Inflammatory macrophage treated with lipopolysaccharide for 4 hours (primary cell): ENCODE measurements at regions not wholly inside any gene's neighbourhood (a gene's known extent, or its start where the extent isn't known, plus 50 kb on each side); places are given as distances from the start of the nearest gene placed in this dataset.
A peak's percentile ranks its signal among the peaks of the same experiment; 100 is the strongest.

Experiments
- DNase-seq: peaks from one replicate; pipeline ENCODE4 v3.0.0-alpha.2; 2020

DNA sequence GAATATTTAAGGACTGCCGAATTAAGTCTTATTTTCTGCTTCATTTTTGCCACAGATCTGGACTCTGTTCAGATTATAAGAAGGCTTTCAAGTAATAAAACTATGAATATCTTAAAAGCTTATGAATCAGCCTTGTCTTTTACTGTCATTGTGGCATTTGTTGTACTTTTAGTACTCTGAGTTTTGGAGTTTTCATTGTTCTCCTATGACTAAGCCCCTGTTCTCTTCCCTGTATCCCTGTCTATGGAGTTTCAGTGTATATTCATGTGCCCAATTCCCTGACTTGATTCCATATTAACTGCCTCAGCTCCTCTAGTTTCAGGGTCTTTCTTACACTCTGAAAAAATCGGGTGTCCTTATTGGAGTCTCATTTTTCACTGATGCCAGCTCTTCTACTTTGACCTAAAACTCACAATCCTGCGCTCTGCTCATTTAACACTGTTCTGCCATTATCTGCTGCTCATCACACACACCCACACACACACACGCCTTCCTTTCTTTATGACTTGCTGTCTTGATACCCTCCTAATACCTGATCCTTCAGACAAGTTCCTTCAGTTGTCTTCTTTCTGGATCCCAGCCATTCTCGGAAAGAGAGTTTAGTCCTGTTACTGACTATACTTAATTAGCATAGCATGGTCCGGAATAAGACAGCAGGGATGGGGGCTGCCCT, 511.8 kb downstream of the CPS1 start:
- DNase-seq, result no peak

DNA sequence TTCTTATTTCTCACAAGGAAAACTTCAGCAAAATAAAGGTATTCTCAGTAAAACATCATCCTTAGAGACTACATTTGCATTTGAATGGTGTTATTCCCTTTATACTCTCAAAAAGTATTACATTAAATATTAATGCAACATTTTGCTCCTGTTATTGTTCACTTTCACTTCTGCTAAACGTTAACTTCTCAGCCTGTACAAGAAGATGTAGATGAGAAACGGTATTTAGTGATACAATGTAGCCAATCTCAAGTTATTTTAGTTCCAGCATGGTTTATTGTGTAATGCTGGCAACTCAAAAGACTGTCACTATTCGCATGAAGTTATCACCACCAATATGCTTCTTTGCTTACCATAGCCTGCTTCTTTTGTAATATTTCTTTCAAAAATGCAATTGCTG, 514.1 kb downstream of the CPS1 start:
- DNase-seq, result no peak

DNA sequence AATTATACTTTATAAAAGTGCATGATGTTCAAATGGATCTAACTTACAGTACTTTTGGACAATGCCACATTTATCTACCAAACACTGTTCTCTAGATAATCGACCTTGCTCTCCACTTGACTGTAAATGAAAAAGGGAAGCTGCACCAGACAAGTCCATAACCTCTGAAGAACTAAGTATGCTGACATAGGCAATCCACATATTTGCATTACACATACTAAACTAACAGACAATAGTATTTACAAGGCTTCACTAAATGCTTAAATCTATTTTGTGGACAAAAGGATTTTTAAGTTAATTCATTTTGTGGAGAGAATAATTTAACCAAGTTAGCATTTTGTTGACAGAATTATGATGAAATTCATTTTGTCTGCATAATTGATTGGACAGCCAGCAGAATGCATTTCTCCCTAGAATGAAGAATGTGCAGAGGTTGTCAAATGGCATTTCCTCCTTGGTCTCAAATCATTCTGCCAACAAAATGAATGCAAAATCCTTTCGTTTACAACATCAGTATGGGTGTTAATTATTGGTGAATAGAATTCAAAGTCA, 520.9 kb downstream of the CPS1 start:
- DNase-seq, result no peak

DNA sequence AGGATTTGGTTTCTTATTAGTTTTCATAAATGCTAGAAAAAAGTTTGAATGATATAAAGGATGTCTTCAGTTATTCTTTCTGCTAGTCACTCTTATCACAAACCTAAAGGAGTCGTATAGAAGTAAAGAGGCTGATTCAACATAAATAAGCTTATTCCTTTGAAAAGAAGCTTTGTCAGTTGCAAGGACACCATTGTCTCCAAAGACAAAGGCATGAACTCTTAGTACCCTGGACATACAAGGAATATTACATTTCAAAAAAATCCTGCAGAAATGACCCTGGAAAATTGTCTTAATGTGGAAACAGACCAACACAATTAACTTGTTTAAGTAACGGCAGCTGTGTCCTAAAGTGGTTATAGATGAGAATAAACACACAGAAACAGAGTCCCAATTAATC, 528.0 kb downstream of the CPS1 start:
- DNase-seq, result no peak

DNA sequence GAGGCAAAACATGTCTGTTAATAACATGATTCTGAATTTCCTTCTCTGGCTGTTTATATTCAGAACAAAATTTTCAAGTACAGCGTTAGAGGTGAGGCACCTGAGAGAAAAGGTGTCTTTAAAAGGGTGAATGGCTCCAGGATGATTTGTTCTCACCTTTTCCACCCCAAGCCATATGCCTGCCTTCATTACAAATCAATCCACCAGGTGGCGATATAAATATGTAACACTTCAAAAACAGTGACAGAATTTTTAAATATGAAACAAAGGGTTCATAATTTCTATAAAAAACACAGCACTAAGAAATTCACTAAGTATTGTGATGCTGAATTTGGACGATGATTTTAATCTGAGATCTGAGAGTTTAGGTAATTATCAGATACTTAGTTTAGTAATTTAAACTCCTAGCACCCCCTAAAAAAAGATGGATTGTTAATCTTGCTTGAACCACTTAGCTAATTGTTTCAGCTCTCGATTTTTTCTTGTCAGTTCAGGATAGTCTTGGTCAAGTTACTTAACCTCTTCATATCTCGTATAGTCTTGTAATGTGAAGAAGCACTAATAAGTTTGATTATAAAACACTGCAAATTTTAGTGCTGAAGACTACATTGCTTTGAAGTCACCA, 528.8 kb downstream of the CPS1 start:
- peak; percentile 20 for DNase-seq

DNA sequence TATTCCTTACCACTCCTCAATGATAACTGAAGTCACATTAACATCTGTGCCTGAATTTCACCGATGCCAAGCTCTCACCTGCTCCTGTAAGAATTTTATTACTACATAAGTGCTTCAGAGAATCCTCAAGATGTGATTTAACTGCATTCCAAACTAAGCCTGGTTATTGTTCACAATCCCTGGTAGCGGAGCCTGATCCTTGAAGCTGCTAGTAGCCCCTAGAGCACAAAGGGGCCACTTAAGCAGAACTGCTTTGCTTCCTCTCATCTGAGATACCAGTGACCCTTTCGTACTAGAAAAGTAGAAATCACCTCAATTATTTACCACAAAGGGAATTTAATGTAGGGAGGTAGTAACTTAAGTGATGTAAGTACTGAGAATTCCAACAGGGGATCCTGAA, 529.6 kb downstream of the CPS1 start:
- DNase-seq, result no peak

DNA sequence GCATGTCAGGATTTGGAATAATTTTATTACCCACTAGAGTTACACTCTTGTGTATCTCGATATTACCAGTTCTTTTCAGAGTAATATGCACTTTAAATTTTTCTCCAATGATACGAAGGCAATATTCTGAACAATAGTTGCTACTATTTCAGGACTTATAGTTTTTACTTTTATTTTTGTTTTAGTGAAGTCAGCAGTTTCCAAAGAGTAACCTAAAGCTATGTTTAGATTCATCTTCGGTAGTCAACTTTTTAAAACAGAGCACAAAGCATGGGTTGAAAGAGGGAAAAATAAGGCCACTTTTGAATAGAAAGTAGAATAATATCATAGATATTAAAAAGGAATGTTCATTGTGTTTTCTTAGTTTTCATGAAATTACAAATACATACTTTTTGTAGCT, 532.7 kb downstream of the CPS1 start:
- DNase-seq, result no peak

DNA sequence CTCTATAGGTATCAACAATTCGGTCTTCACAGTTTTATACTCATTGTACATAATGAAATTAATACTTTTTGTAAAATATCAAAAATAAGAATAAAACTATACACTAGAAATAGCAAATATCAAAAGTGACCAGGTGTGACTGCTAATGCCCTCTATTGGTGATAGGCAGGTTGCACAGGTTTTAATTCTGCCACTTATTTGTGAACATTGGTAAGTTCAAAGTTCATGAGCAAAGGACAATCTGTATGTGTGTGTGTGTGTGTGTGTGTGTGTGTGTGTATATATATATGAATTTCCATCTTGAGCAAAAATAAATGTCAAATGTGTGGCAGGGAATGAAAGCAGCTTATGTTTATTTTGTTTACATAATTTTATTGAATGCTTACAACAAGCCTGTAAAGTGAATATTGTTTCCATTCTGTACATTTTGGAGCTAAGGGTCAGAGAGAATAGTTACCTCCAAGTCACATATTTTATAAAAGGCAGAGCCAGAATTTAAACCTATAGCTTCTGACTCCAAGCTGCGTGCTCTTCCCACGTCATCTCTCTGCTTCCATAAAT, 537.4 kb downstream of the CPS1 start:
- no peak for DNase-seq

DNA sequence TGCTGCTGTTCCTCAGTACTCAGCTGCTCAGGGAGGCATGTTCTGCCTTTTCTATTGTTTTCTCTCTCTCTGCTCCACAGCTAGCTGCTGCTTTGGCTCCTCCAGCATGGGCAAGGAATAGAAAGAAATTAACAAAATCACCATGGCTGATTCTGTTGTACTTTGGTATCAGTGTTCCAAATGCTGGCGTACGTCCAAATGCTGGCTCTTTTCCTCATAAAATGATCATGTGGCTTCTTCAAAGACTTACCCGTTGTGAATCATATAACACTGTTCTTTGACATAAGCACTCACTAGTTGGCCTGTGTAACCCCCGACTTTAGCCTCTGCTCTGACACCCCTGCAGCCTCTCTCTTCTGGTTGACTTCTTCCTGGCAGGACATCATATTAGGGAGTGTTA, 547.6 kb downstream of the CPS1 start:
- no peak for DNase-seq

DNA sequence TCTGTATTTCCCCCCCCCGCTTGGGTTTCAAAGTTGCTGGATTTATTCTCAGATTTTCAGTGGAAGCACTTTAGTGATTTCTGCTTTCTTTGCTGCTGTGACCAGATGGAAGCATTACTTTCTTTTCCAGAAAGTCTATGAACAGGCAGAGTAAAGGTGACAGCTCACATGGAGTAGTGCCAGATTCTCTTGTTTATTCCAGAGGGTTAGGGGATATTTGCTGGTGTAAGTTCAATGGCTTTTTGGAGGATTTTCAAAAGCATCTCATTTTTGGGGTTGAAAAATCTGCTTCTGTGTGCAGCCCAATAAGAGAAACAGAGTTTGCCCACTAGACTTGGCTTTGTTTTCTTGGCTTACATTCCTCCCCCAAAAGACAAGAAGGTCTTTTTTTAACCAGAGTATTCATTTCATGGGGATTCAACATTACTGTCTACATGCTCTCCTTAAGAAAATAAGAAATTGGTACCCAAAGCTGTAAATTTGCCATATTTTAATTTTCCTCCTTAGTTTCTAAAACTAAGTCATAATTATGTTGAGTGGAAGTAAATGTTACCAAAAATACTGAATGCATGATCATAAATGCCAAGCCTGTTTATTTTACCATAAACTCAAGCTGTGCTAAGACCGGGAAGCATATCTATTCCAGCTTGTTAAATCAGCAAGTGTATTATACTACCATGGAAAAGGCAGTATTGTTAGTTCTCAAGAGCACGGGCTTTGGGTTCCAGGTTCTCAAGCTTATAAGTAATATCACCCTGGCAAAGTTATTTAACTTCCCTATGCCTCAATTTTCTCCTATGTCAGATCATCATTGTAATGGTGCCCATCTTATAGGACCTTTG, 557.2 kb downstream of the CPS1 start:
- no peak for DNase-seq

DNA sequence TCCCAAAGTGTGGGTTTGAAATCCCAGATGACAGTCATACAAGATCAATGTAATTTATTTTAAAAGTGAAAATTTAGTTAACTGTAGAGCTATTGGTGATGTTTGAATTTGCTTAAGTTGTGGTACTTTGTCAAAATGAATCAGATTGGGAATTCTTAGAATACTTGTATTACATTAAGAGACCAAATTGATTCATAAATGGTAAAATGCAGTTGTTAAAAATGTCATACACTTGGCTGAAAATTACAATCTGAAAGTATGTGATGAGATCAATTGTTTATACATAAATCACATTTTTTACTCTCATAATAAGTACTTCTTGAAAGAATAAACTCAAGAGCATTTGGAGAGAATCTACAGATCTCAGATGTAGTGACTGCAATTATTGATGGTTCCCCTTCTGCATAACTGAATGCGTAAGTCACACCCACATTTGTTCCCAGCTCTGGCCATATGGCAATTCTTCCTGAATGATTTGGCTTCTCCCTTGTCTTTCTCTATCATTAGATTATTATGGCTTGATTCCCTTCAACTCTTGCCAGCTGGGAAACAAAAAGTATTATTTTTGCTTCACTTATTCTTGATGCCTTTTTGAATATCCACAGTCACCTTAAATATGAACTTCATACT, 558.5 kb downstream of the CPS1 start:
- no peak for DNase-seq

DNA sequence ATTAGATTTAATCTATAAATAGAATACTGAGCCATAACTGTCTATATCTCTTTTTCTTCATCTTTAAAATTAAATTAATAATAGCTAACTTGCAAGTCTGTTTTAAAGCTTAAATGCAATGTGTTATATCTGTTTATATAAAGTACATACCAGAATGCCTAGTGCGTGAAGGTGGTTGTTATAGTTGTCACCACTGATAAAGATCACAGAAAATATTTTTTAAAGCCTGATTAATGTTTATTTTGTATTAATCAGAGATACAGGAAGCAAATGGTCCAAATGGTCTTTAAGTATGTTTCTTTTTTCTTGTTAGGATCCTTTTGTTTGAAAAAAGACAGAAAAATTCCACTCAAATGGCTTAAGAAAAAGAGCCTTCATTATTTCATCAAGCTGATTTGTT, 560.6 kb downstream of the CPS1 start:
- DNase-seq, result no peak

DNA sequence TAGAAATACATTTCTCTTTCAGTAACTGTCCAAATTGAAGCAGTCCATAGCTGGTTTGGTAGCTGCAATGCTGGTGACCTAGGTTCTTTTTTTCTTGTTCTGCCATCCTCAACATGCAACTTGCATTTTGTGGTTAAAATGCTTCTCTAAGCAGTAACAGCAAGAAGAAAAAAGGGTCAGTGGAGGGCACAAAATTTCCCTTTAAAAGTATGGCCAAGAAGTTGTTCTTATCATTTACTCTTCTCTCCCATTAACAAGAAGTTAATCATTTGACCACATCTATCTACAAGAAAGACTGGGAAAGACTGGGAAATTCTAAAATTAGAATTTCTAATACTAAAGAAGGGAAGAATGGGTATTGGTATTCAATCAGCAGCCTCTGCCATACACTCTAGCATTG, 569.9 kb downstream of the CPS1 start:
- no peak for DNase-seq

DNA sequence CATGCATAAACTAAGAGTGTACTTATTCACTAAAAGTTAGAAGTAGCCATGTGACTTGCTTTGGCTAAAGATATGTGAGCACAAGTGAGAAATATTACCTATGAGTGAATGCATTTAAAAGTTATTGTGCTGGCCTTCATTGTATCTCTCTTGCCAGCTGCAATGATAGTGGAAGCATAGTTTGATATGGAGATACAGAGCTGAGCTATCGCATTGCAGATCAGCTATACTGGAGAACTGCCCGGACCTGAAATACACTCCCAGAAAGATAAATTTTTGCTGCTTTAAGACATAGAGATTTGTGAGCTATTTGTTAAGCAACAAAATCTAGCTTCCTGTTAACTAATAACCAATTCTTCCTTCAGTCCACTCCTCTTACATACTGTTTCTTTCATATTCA, 571.1 kb downstream of the CPS1 start:
- no peak for DNase-seq

DNA sequence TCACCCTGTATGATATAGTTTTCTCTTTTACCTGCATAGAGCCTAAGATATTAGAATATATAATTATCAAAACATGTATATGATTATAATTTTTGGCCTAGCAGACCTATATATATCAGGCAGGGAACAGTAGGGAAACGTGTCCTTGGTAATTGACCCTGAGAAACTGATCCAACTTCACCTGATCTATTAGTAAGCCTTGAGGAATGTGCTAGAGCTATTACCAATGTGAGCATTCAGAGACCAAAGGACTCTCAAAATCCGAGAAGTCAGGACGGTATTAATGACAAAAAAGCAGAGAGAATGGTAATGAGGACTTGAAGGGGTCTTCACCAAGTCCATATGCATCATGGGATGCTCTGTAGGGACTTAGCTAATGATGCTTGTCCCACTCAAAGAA, 571.9 kb downstream of the CPS1 start:
- no peak for DNase-seq

DNA sequence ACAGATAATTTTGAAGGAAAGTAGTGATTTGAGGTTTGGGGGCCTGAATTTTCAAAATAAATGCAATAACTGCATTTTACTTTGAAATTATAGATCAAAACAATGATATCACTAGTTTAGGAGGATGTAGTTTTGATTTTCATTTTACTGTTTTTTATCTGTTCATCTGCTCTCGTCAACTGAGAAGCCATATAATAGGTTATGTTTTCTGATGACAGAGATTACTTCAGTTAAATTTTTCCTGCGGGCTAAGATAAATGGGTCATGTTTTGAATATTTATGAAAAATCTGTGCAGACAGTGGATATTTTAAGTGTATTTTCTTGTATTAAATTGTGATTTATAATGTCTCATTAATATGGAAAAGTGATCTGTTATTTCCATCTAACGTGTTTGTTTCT, 573.4 kb downstream of the CPS1 start:
- DNase-seq, result no peak

DNA sequence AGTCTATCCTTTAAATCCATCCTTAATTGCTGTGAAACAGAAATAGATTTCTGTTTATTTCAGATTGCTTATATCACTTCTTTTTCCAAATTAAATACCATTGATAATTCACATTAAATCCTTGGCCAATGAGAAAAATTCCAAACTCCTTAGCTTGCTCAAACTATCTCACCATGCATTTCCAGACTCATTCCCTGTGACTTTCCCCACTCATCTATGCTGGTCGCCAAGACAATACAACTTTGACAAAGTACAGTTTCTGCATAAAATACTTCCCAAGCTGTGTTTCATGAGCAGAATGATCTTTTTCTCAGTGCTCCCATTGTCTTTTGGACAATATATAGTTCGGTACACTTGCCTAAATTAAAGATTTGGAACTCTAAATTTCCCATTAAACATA, 575.6 kb downstream of the CPS1 start:
- no peak for DNase-seq

DNA sequence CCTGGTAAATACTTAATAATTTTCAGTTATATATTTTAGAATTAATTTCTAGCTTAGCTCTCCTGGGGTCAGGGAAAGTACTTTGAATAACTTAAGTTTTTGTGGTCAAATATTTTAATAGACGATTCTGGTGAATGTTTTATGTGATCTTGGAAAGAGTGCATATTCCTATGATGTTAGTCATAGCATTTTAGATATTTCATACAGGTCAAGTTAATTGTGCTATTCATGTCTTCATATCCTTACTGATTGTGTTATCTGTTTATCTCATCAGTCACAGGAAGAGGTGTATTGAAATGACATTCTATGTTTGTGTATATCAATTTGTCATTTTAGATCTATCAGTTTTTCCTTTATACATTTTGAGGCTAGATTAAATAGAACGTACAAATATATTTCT, 576.2 kb downstream of the CPS1 start:
- DNase-seq, result no peak

DNA sequence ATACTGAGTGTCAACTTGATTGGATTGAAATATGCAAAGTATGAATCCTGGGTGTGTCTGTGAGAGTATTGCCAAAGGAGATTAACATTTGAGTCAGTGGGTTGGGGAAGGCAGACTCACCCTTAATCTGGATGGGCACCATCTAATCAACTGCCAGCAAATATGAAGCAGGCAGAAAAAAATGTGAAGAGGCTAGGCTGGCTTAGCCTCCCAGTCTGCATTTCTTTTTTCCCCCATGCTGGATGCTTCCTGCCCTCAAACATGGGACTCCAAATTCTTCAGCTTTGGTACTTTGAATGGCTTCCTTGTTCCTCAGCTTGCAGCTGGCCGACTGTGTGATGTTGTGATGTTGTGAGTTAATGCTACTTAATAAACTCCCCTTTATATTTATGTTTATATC, 577.4 kb downstream of the CPS1 start:
- no peak for DNase-seq

DNA sequence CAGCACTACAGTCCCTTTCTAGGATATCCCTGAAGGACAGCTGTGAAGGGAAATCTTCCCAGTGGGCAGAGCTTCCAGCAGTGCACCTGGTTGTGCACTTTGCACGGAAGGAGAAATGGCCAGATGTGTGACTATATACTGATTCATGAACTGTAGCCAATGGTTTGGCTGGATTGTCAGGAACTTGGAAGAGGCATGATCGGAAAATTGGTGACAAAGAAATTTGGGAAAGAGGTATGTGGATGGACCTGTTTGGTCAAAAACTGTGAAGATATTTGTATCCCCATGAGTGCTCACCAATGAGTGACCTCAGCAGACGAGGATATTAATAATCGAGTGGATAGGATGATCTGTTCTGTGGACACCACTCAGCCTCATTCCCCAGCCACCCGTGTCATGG, 582.2 kb downstream of the CPS1 start:
- DNase-seq, result no peak

DNA sequence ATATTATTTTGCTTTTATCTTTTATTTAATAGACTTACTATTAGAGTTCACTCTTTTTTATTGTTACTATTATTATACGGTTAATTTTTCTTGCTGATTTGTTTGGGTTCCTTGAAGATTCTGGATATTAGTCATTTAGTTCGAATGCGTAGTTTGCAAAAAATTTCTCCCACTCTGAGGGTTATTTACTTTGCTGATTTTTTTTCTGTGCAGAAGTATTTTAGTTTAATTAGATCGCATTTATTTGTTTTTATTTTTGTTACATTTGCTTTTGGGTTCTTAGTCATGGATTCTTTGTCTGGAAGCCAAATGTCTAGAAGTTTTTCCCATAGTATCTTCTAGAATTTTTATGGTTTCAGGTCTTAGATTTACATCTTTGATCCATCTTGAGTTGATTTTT, 585.2 kb downstream of the CPS1 start:
- no peak for DNase-seq

DNA sequence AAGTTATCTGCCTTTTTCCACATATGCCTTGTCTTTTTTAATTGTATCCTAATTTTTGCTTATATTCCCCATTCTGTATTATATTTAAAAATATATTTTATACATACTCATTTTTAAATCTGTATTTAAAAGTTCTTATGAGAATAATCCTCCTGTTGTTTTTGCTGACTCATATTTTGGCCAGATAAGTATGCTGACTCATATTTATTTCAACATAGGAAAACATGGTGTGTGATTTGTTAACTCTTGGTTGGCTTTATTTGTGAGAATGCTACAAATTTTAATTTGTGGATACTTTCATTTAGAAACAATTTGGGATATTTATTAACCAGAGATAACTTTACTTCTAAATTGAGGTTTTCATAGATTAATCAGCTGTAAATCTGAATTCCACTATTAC, 587.7 kb downstream of the CPS1 start:
- no peak for DNase-seq

DNA sequence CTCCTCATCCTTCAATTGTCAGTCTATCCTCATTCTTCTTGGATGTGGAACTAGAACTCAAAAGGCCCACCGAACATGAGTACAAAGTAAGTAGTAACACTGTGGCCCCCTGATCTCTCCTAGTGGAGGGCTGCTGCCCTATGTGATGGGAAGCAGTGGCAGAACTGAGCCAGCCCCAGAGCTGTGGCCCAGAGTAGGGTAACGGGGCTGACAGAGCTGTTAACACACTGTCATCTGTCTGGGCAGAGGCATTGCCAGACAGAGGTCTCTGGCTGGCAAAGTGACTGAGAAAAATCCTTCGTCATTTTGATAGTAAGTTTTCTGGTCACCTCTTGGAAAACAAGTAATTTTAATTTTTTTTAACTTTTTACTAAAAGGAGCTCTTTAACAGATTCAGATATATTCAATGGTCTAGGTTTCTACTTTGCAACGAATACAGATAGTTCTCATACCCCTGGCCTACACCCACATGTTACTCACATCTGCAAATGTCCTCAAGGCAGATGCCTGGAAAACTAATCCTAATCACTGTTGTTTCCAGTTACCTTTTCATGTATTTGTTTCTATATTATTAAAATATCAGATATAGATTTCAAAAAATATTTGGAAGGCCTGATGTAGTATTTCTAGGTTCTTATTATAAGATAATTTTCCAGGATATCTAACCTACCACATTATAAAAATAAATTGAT, 588.7 kb downstream of the CPS1 start:
- no peak for DNase-seq
